Chondrocyte (in vitro differentiated cells): ENCODE measurements at regions not wholly inside any gene's neighbourhood (a gene's known extent, or its start where the extent isn't known, plus 50 kb on each side); places are given as distances from the start of the nearest gene placed in this dataset.

Experiments
- DNase-seq: peaks from one replicate; pipeline ENCODE4 v3.0.0; 2021; ENCODE audit warnings: mixed read lengths, low spot score
- H3K27ac Mint-ChIP-seq: one replicate; pipeline ENCODE4 v1.8.0; 2021; ENCODE audit warnings: mild to moderate bottlenecking, moderate library complexity, mixed read lengths; ENCODE audit not compliant: unreplicated experiment
- H3K27me3 Mint-ChIP-seq: 2 replicates; pipeline ENCODE4 v1.8.0; 2021; ENCODE audit warnings: low read depth, mixed read lengths
- H3K36me3 Mint-ChIP-seq: 2 replicates; pipeline ENCODE4 v1.8.0; 2021; ENCODE audit warnings: low read depth, mixed read lengths
- H3K4me1 Mint-ChIP-seq: 2 replicates; pipeline ENCODE4 v1.8.0; 2021; ENCODE audit warnings: low read depth, mild to moderate bottlenecking, mixed read lengths
- H3K4me3 Mint-ChIP-seq: one replicate; pipeline ENCODE4 v1.8.0; 2021; ENCODE audit warnings: mild to moderate bottlenecking, moderate library complexity, mixed read lengths; ENCODE audit not compliant: unreplicated experiment
- H3K9me3 Mint-ChIP-seq: 2 replicates; pipeline ENCODE4 v1.8.0; 2021; ENCODE audit warnings: low read depth, mixed read lengths
- TF ChIP-seq, protein P1 (sequence below): fragments of 200-600 bp; sonication (generic); IDR thresholded peaks from 2 replicates; pipeline ENCODE4 v1.5.0; 2021; ENCODE audit warnings: antibody characterized with exemption, mild to moderate bottlenecking, moderate library complexity

DNA sequence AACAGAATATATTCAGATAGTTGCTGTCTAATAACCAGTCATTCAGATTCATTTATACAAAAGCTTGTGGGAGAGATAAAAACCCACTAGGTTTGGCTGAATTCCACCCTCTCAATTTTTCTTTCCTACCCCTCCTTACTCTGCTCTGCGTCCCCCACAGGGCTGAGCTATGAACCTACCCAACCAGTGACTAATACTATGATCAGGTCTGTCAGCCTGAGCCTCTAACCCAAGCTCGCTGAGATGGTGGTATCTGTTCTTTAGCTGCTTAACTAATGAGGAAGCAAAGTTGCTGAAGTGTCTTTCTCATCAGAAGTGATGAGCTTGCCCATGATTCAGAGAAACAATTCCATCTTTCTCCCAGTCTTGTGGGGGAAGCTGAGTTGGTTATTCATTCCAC, 248.7 kb upstream of the GPR26 start:
- H3K27ac Mint-ChIP-seq = no peak overlapping the region
- no peaks in the 10 kb centered on the region for H3K36me3 Mint-ChIP-seq
- H3K9me3 Mint-ChIP-seq = no peaks in the 10 kb centered on the region
- no peak for DNase-seq
- H3K4me3 Mint-ChIP-seq = no peak overlapping the region
- peaks cover 2% of the 10 kb centered on the region for H3K27me3 Mint-ChIP-seq
- H3K4me1 Mint-ChIP-seq = no peaks in the 10 kb centered on the region
- TF ChIP-seq, protein P1, sequence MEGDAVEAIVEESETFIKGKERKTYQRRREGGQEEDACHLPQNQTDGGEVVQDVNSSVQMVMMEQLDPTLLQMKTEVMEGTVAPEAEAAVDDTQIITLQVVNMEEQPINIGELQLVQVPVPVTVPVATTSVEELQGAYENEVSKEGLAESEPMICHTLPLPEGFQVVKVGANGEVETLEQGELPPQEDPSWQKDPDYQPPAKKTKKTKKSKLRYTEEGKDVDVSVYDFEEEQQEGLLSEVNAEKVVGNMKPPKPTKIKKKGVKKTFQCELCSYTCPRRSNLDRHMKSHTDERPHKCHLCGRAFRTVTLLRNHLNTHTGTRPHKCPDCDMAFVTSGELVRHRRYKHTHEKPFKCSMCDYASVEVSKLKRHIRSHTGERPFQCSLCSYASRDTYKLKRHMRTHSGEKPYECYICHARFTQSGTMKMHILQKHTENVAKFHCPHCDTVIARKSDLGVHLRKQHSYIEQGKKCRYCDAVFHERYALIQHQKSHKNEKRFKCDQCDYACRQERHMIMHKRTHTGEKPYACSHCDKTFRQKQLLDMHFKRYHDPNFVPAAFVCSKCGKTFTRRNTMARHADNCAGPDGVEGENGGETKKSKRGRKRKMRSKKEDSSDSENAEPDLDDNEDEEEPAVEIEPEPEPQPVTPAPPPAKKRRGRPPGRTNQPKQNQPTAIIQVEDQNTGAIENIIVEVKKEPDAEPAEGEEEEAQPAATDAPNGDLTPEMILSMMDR = no peak

DNA sequence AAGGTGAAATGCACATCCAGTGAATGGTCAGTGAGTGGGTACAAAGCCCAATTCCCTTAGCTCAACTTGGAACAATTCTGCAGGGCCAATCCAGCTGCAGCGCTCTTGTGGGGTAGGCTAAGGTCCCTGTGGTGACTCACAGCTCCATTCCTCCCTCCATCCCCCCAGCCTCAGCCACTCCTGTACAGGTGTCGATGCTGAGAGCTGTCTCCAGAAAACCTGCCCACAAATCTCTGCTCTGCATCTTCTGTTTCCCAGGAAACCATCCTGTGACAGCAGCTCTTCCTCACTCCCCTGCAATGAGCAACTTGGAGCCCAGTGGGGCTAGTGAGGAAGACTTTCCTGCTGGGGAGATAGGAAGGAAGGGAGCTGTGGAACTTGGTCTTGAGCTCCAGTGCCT, 244.7 kb upstream of the GPR26 start:
- TF ChIP-seq, protein P1 = no peak
- H3K36me3 Mint-ChIP-seq = no peaks in the 10 kb centered on the region
- no peak overlapping the region for H3K4me3 Mint-ChIP-seq
- H3K27me3 Mint-ChIP-seq = peaks cover 7% of the 10 kb centered on the region
- no peak for DNase-seq
- H3K9me3 Mint-ChIP-seq = no peaks in the 10 kb centered on the region
- H3K4me1 Mint-ChIP-seq = no peaks in the 10 kb centered on the region
- no peak overlapping the region for H3K27ac Mint-ChIP-seq

DNA sequence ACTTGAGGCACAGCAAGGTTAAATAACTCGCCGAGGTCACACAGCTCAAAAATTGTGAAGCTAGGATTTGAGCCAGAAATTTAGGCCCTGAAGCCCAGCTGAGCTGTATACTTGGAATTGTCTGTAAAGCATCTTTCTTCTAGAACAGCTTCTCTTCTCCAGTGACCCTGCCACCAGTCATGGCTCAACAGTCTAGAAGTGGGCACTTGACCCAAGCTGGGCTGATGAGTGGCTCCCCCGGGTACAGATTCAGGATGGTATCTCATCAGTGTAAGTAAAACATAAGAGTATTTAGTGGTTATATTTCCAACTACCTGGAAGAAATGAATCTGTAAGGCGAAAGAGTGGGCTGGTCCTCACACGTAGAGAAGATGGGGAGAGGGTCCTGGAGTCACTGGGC, 243.9 kb upstream of the GPR26 start:
- no peak for DNase-seq
- no peak overlapping the region for H3K4me3 Mint-ChIP-seq
- H3K9me3 Mint-ChIP-seq = no peaks in the 10 kb centered on the region
- no peak overlapping the region for H3K27ac Mint-ChIP-seq
- peaks cover 14% of the 10 kb centered on the region for H3K27me3 Mint-ChIP-seq
- no peaks in the 10 kb centered on the region for H3K36me3 Mint-ChIP-seq
- no peaks in the 10 kb centered on the region for H3K4me1 Mint-ChIP-seq
- TF ChIP-seq, protein P1 = no peak

DNA sequence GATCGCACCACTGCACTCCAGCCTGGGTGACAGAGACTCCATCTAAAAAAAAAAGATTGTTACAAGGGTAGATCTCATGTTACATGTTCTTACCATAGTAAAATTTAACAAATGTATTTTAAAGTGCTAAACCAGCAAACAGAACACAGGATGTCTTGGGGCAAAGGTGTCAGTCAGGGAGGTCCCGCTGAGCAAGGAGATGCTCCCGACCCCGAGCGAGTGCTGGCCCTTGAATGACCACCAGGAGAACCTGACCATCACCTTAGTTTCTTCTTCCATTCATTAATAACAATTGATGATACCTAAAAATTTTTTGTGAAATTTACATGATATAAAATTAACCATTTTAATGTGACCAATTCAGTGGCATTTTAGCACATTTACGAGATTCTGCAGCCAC, 241.6 kb upstream of the GPR26 start:
- TF ChIP-seq, protein P1 = no peak
- Mint-ChIP-seq H3K9me3 (no peaks in the 10 kb centered on the region), H3K27me3 (peaks cover 29% of the 10 kb centered on the region), H3K36me3 (no peaks in the 10 kb centered on the region), H3K4me3 (no peak overlapping the region), H3K4me1 (no peaks in the 10 kb centered on the region), H3K27ac (no peak overlapping the region)
- no peak for DNase-seq

DNA sequence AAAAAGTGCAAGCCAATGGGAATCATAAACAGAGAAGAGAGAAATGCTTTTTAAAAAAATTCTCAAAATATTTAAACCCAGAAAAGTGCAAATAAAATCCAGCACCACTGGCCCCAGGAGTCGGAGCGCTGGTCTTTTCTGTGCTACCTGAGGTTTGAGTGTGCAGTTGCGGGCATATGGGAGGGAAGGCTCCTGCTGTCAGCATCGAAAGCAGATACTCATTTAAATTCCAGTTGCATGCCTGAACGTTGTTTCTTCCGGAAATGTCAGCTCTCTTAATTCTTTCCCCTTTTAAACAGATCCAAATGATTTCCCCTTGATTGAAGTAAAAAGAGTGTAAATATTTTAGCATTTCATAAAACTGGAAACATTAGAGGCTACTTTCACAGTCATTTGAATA, 240.5 kb upstream of the GPR26 start:
- Mint-ChIP-seq H3K4me1 (no peaks in the 10 kb centered on the region), H3K27me3 (peaks cover 32% of the 10 kb centered on the region), H3K4me3 (no peak overlapping the region), H3K36me3 (no peaks in the 10 kb centered on the region), H3K27ac (no peak overlapping the region), H3K9me3 (no peaks in the 10 kb centered on the region)
- no peak for DNase-seq
- TF ChIP-seq, protein P1 = no peak
